Tibial nerve (tissue), 4 donors: ENCODE measurements at regions not wholly inside any gene's neighbourhood (a gene's known extent, or its start where the extent isn't known, plus 50 kb on each side); places are given as distances from the start of the nearest gene placed in this dataset.

Experiments
- DNase-seq, 2 donors: peaks; one replicate each; pipeline ENCODE4 v3.0.0-alpha.2; 2019; ENCODE audit warnings: low spot score in 2 of 2
- H3K27ac ChIP-seq, 4 donors: fragments of 200-600 bp; sonication (generic) in 3 of 4; one replicate each; pipeline ENCODE4 v1.5.1; 2017 to 2019; ENCODE audit warnings: mild to moderate bottlenecking in 1 of 4
- H3K27me3 ChIP-seq, 2 donors: fragments of 200-600 bp; sonication (generic) in 1 of 2; one replicate each; pipeline versions ENCODE4 v1.5.1 to v1.6.0; 2017 to 2019
- H3K36me3 ChIP-seq, 3 donors: fragments of 200-600 bp; sonication (generic); one replicate each; pipeline ENCODE4 v1.5.1; 2018 to 2019
- H3K4me1 ChIP-seq, 4 donors: fragments of 200-600 bp; sonication (generic) in 3 of 4; one replicate each; pipeline ENCODE4 v1.5.1; 2017 to 2019
- H3K4me3 ChIP-seq, 4 donors: fragments of 200-600 bp; sonication (generic) in 3 of 4; one replicate each; pipeline ENCODE4 v1.5.1; 2017 to 2019; ENCODE audit warnings: mild to moderate bottlenecking in 1 of 4, moderate library complexity in 1 of 4
- H3K9me3 ChIP-seq, 4 donors: fragments of 200-600 bp; sonication (generic) in 3 of 4; one replicate each; pipeline ENCODE4 v1.5.1; 2017 to 2019
- EP300 ChIP-seq, 2 donors: sonication (generic); formaldehyde crosslinking; IDR thresholded peaks; one replicate each; pipeline ENCODE4 v1.6.1; 2017; ENCODE audit warnings: antibody characterized with exemption in 2 of 2, mild to moderate bottlenecking in 1 of 2
- POLR2A ChIP-seq, 2 donors: fragments of 450-650 bp; IDR thresholded peaks; one replicate each; pipeline ENCODE4 v1.6.1; 2017; ENCODE audit warnings: antibody characterized with exemption in 2 of 2, mild to moderate bottlenecking in 2 of 2, moderate library complexity in 2 of 2
- WGBS, 2 donors: methylation state at CpG; one replicate each; pipeline ENCODE4 v1.1.5; 2018; 5-methylcytosine and 5-hydroxymethylcytosine counted together
- TF ChIP-seq, protein P1 (sequence below), 5 experiments: fragments of 200-600 bp in 3 of 5; fragments of 450-650 bp in 2 of 5; sonication (generic) in 3 of 5; IDR thresholded peaks; one replicate each; pipeline ENCODE4 v1.5.1; 2016 to 2019; ENCODE audit warnings: antibody characterized with exemption in 5 of 5, mild to moderate bottlenecking in 3 of 5, moderate library complexity in 2 of 5

DNA sequence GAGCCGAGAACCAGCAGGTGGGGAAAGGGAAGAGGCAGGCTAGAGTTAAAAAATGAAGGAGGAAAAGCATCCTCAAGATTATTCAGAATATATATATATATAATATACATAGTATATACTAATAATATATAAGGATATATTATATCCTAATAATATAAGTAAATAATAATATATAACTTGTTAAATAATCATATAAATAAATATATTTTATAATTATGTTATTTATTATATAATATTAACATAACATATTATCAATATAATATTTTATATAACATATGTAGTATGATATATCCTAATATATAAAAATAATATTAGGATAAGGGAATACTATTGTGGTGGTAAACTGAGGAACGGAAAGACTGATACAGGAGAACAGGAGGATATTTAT, 171.8 kb downstream of the TRIM27 start:
- Histone ChIP-seq H3K27ac (no peak overlapping the region), H3K36me3 (no peaks in the 10 kb centered on the region), H3K27me3 (peaks cover 0 to 4% of the 10 kb centered on the region in 2 donors), H3K4me3 (no peak overlapping the region), H3K9me3 (peaks cover 0 to 29% (median 6%) of the 10 kb centered on the region in 4 donors), H3K4me1 (no peaks in the 10 kb centered on the region)
- TF ChIP-seq EP300 (IDR thresholded peaks at IDR 0.05) (no peak), POLR2A (IDR thresholded peaks at IDR 0.05) (no peak)
- TF ChIP-seq, protein P1, sequence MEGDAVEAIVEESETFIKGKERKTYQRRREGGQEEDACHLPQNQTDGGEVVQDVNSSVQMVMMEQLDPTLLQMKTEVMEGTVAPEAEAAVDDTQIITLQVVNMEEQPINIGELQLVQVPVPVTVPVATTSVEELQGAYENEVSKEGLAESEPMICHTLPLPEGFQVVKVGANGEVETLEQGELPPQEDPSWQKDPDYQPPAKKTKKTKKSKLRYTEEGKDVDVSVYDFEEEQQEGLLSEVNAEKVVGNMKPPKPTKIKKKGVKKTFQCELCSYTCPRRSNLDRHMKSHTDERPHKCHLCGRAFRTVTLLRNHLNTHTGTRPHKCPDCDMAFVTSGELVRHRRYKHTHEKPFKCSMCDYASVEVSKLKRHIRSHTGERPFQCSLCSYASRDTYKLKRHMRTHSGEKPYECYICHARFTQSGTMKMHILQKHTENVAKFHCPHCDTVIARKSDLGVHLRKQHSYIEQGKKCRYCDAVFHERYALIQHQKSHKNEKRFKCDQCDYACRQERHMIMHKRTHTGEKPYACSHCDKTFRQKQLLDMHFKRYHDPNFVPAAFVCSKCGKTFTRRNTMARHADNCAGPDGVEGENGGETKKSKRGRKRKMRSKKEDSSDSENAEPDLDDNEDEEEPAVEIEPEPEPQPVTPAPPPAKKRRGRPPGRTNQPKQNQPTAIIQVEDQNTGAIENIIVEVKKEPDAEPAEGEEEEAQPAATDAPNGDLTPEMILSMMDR (IDR thresholded peaks at IDR 0.05): no peak
- 85 to 88% methylated on average over 2 of the region's 2 CpGs for WGBS, 2 donors
- no peak for DNase-seq

DNA sequence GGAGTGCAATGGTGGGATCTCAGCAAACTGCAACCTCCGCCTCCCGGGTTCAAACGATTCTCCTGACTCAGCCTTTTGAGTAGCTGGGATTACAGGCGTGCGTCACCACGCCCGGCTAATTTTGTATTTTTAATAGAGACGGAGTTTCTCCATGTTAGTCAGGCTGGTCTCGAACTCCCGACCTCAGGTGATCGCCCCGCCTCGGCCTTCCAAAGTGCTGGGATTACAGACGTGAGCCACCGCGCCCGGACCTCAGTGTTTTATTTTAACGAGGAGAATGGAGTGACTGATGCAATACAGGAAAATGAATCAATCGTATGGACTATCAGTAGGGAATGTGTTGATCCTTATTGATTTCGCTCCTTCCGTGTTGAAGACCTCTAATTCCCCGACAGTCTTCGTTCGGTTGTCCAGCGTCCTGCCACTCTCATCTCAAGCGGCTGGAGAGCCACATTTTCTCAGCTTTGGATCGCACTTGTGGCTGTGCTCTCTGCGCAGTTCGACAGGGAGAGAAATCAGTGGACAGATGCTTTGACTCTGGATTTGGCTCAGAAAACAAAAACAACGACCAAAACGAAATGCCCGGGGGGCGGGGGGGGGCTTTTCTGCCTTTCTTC, 166.2 kb downstream of the TRIM27 start:
- WGBS, 2 donors: 48 to 52% methylated on average over 33 of the region's 33 CpGs
- no peaks in the 10 kb centered on the region for H3K36me3 ChIP-seq
- H3K27ac ChIP-seq: no peak overlapping the region
- H3K4me1 ChIP-seq: no peaks in the 10 kb centered on the region
- no peak for DNase-seq
- no peak overlapping the region for H3K4me3 ChIP-seq
- TF ChIP-seq, protein P1 (IDR thresholded peaks at IDR 0.05): no peak
- TF ChIP-seq POLR2A (IDR thresholded peaks at IDR 0.05): no peak
- no peak for TF ChIP-seq EP300 (IDR thresholded peaks at IDR 0.05)
- peaks cover 0 to 13% (median 0%) of the 10 kb centered on the region in 4 donors for H3K9me3 ChIP-seq
- peaks cover 0 to 31% of the 10 kb centered on the region in 2 donors for H3K27me3 ChIP-seq

DNA sequence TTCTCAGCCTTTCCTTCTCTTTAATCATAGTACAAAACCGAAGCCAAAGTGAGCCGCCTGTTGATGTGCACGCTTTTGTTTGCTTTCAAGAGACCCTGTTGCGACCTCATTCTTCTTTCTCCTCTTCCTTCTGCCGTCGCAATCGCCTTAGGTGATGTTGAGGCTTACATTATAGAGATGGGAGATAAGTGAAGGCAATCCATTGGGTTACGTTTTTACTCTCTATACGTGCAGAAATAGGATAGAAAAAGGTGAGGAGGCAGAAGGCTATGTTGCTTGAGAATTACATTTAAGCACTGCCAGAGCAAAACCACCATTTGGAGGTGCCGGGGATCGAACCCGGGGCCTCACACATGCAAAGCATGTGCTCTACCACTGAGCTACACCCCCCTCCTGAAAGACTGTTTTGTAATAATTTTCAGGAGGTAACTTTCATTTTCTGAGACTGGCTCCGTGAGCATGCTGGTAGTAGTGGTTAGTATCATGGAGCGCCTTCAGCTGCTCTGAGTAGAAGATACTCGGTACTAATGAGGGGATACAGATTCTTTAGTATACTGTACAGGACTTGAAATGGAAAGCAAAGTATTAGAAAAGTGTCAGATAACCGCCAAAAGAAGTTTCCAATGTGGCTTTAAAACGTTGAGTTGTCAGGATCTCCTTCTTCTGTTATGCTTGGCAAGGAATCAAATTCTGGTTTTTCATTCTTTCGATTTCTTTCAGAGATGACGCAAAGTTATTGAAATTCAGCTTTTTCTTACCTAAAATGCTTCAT, 165.6 kb downstream of the TRIM27 start:
- H3K4me3 ChIP-seq: no peak overlapping the region
- no peaks in the 10 kb centered on the region for H3K4me1 ChIP-seq
- 39 to 48% methylated on average over 19 of the region's 19 CpGs for WGBS, 2 donors
- TF ChIP-seq EP300 (IDR thresholded peaks at IDR 0.05): no peak
- TF ChIP-seq POLR2A (IDR thresholded peaks at IDR 0.05): no peak
- H3K27ac ChIP-seq: no peak overlapping the region
- H3K27me3 ChIP-seq: peaks cover 0 to 37% of the 10 kb centered on the region in 2 donors
- peaks cover 0 to 14% (median 0%) of the 10 kb centered on the region in 4 donors for H3K9me3 ChIP-seq
- H3K36me3 ChIP-seq: no peaks in the 10 kb centered on the region
- no peak for DNase-seq

DNA sequence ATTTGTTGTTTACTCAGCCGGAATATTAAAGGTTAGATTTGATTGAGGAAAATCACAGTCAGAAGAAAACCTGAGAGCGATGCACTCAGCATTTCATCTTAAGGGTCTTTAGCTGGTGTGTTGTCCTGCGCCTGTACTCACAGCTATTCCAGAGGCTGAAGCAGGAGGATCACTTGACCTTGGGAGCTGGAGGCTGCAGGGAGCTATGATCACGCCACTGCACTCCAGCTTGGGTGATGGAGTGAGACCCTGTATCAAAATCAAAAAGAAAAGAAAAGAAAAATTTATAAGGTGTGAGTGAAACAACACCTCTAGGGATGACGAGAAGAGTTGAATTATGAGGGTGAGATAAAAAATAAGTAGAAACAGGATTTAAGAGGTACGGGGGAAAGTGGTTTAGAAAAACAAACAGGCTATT, 165.0 kb downstream of the TRIM27 start:
- H3K9me3 ChIP-seq: peaks cover 0 to 19% (median 0%) of the 10 kb centered on the region in 4 donors
- H3K4me1 ChIP-seq: no peaks in the 10 kb centered on the region
- no peak overlapping the region for H3K27ac ChIP-seq
- no peak overlapping the region for H3K4me3 ChIP-seq
- peaks cover 0 to 43% of the 10 kb centered on the region in 2 donors for H3K27me3 ChIP-seq
- no peaks in the 10 kb centered on the region for H3K36me3 ChIP-seq
- WGBS, 2 donors: 68 to 70% methylated on average over 6 of the region's 6 CpGs
- TF ChIP-seq POLR2A (IDR thresholded peaks at IDR 0.05): no peak
- no peak for TF ChIP-seq EP300 (IDR thresholded peaks at IDR 0.05)
- TF ChIP-seq, protein P1 (IDR thresholded peaks at IDR 0.05): no peak
- no peak for DNase-seq

DNA sequence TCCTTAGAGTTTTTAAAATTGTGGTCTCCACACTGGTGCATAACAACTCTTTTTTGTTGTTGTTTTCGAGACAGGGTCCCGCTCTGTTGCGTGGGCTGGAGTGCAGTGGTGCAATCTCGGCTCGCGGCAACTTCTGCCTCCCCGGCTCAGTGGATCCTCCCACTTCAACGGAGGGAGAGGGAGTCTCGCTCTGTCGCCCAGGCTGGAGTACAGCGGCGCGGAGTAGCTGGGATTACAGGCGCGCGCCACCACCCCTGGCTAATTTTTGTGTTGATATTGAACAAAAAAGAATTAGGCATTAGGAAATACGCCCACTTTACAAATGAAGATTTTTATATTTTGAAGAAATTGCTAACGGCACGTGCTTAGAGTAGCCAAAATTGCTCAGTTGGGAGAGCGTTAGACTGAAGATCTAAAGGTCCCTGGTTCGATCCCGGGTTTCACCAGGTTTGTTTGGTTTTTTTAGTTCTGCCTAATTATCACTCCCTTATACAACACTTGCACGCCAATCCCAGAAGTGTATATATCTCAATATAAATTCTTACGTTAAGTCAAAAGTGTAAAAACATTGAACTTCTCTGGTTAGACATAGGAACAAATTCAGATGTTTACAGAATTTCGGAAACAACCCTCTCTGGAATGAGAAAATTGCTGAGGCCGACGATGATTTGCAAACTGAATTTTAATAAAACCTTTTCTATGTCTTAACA, 159.6 kb downstream of the TRIM27 start:
- Histone ChIP-seq H3K4me3 (no peak overlapping the region), H3K4me1 (peaks cover 0 to 7% (median 0%) of the 10 kb centered on the region in 4 donors), H3K27me3 (peaks cover 0 to 88% of the 10 kb centered on the region in 2 donors), H3K9me3 (peaks cover 0 to 26% (median 0%) of the 10 kb centered on the region in 4 donors), H3K27ac (no peak overlapping the region), H3K36me3 (no peaks in the 10 kb centered on the region)
- no peak for TF ChIP-seq EP300 (IDR thresholded peaks at IDR 0.05)
- no peak for TF ChIP-seq POLR2A (IDR thresholded peaks at IDR 0.05)
- TF ChIP-seq, protein P1 (IDR thresholded peaks at IDR 0.05): no peak
- no peak for DNase-seq
- 38 to 51% methylated on average over 27 of the region's 27 CpGs for WGBS, 2 donors
